GM19468 (cell line): ENCODE measurements at regions not wholly inside any gene's neighbourhood (a gene's known extent, or its start where the extent isn't known, plus 50 kb on each side); places are given as distances from the start of the nearest gene placed in this dataset.
"Not testable (repeated sequence)": the region's sequence is repeated elsewhere in the genome, so short reads cannot be mapped to it uniquely, and the experiment has no call there.

Experiments
- ATAC-seq: cut with Tn5 transposase; IDR thresholded peaks from one replicate; pipeline ENCODE4 v1.9.1; 2021; ENCODE audit warnings: mild to moderate bottlenecking, moderate library complexity, moderate number of reproducible peaks; ENCODE audit not compliant: unreplicated experiment; ENCODE audit errors: extremely low read depth

DNA sequence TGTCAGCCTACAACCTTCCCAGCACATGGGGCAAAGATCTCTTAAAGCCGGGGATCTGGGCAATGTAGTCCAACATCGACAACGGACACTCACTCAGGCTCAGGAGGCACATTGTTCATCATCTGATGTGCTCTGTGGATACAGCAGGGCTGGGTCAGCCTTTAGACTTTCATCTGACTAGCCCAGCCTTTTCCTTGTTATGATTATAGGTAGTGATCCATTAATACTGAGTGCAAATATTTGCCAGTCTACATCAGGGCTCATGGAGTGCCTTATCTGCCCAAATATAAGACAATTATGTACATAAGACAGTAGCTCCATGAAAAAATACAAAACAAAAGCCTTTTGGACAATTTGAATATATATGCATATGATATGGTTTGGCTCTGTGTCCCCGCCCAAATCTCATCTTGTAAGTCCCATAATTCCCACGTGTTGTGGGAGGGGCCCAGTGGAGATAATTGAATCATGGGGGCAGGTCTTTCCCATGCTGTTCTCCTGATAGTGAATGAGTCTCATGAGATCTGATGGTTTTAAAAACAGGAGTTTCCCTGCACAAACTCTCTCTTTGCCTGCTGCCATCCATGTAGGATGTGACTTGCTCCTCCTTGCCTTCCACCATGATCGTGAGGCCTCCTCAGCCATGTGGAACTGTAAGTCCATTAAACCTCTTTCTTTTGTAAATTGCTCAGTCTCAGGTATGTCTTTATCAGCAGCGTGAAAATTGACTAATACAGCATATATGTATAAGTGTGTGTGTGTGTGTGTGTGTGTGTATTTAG is 248.5 kb upstream of the FOXN3 start:
- ATAC-seq, result not testable (repeated sequence)

DNA sequence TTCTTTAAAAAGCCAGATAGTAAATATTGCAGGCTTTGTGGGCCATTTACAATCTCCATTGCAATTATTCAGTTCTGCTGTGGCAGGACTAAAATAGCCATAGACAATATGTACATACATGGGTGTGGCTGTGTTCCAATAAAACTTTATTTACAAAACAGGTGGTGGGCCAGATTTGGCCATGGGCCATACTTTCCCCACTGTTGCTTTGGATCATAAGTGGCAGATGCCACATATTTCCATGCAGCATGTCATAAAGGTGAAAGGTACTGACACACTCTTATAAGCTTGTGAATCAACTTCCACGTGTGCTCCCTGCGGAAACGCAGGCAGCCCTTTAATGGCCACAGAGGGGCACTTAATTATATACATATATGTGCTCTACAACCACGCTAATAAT is 244.4 kb upstream of the FOXN3 start:
- ATAC-seq, result no peak

- not testable (repeated sequence) for ATAC-seq
Measured at GRCh38 chr14:89660625-89661233, 243.7 kb upstream of the FOXN3 start.

- ATAC-seq, result no peak
Measured at GRCh38 chr14:89660166-89660565, 243.1 kb upstream of the FOXN3 start.

DNA sequence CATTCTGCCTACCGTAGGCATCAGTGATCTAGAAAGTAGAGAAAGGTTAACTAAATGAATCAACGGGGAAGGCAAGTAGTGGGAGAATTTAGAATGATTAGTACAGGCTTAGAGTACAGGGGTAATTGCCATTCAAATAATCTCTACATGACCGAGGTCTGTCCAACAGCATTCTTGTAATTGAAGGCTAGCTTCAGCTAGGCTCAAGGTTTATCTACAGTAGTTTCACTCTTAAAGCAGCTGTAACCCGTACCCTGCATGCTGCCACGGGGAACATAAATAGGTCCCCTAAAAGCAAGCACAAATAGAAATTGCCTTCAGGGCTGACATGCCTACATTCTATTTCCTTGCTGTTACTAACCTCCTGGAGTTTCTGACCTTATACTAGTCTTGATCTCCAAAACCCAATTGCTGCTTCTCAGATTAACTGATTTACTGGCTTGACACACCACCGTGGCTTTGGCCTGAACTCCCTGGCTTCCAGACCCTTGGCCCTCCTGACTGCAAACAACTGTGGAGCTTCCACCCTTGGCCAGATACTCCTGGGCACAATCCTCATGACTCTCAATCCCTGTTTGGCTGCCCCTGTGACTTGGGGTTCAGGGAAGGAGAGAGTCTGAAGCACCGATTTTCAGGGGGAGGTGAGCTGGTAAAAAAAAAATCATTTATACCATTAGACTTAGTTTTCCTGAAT is 242.1 kb upstream of the FOXN3 start:
- ATAC-seq, result no peak

DNA sequence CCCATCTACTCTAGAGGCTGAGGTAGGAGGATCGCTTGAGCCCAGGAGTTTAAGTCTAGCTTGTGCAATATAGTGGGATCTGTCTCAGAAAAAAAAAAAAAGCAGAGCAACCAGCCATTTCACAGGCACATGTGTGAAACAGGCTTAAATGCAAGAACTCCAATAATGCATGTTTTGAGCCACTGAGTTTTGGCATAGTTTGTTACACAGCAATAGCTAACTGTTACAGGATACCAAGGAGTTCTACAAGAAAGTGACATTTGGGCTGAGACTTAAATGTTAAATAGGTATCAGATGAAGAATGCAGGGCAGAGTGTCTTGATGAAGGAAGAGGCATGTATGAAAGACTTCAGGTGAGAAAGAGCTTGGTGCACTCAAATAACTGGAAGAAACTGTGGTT is 240.0 kb upstream of the FOXN3 start:
- no peak for ATAC-seq

DNA sequence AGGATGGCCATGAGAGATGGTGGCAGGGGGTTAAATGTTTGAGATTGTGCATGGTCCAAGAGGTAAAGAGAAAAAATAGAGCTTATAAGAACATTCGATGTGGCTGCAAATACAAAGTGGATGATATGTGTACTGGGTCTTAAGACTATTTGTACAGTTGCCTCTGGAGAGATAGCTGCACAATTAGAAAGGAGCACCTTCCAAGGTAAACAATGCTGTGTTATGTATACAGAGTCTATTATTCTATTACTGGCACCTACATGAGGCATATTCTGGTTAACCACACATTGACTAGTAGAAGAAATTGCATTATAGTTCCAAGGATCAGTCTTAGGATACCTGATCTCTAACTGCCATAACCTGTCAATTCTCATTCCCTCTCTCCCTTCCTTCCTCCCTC is 238.0 kb upstream of the FOXN3 start:
- ATAC-seq, result no peak

DNA sequence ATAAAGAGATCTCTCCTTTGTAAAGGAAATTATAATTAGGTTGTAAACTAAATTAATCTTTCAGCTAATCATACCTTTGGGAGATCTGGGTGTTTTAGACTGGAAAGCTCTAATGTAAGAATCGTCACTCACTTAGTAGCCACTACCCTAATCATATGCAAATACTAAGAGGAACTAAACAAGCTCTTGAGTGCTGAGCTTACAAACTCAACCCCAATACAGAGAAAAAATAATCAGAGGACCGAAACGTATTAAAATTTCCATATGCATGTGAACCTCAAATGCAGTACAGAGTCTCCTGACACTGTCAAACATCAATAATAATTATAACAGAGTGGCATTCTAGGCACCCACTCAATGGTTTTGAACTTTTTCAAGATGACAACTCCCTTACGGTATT is 235.3 kb upstream of the FOXN3 start:
- ATAC-seq, result no peak

GRCh38 chr14:89651805-89652204 is 234.8 kb upstream of the FOXN3 start:
- no peak for ATAC-seq

DNA sequence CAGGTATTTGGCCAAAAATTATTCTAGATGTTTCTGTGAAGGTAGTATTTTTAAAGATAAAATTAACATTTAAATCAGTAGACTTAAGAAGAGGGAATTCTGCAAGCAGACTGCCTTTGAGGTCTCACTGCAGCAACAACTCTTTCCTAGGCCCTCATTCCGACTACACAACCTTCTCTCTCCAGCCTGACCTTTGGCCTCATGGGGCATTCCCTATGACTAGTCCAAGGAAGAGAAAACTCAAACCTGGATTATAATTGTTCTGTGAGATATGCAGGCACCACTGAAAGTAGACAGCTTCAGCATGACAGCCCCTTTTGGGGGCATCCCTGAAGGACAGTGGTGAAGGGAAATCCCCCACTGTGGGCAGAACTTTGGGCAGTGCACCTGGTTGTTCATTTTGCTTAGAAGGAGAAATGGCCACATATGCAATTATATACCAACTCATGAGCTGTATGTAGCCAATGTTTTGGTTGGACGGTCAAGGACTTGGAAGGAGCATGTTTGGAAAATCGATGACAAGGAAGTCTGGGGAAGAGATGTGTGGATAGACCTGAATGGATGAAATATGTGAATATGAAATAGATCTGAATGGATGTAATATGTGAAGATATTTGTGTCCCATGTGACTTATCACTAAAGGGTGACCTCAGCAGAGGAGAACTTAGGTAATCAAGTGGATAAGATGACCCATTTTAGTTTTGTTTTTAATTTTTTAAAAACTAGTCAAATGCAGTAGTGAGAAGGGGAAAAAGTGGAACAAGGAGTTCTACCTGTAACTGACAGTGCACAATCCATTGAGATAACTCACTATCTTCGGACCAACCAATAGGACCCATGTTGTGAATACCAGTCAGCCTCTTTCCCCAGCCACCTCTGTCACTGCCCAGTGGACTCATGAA is 233.3 kb upstream of the FOXN3 start:
- ATAC-seq, result no peak

GRCh38 chr14:89649451-89650075 is 232.5 kb upstream of the FOXN3 start:
- no peak for ATAC-seq

DNA sequence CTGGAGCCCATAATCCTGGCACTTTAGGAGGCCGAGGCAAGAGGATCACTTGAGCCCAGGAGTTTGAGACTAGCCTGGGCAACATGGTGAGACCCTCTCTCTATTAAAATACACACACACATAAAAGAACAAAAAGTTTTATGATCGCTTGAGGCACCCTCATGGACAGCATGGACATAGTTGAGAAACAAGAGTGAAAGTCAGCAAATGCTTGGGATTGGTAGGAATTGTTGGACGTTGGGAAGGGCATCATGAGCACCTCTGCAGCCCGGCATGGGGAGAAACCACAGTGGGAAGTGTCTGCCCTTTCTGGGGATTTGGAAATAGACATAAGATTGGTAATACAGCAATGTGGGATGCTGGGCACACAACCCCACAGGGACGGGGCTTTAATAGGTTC is 231.9 kb upstream of the FOXN3 start:
- ATAC-seq, result no peak

DNA sequence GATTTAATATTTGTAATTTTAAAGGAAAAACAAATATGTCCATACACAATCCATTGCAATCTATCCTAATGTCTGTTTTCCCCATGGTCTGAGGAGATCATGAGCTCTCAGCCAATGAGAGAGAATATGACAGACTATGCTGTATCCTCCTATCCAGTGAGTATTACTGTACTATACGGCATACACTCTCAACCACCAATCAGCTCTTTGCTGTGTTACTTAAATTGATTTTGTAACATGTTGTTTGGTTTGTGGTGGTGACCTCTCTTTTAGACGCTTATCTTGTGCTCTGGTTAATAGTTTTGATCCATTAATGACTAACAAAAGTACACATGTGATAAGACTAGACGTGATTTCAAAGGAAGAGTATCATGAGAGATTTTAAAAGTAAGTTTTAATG is 231.5 kb upstream of the FOXN3 start:
- no peak for ATAC-seq

DNA sequence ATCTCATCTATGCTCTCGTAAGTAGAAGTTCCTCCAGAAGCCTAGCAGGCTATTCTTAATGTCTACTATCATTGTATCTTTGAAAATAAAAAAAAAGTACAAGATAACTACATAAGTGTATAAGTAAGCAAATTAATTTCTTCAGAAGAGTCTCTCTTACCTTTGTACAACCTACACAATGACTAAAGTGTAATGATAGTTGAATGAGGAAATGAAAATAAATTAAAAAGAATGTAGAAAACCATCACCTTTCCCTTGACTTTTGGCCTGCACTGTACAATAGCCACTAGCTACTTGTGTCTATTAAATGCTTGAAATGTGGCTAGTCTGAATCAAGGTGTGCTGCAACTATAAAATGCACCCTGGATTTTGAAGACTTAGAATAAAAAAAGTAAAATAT is 229.9 kb upstream of the FOXN3 start:
- ATAC-seq, result no peak

- no peak for ATAC-seq
Measured at GRCh38 chr14:89644641-89645040, 227.6 kb upstream of the FOXN3 start.

DNA sequence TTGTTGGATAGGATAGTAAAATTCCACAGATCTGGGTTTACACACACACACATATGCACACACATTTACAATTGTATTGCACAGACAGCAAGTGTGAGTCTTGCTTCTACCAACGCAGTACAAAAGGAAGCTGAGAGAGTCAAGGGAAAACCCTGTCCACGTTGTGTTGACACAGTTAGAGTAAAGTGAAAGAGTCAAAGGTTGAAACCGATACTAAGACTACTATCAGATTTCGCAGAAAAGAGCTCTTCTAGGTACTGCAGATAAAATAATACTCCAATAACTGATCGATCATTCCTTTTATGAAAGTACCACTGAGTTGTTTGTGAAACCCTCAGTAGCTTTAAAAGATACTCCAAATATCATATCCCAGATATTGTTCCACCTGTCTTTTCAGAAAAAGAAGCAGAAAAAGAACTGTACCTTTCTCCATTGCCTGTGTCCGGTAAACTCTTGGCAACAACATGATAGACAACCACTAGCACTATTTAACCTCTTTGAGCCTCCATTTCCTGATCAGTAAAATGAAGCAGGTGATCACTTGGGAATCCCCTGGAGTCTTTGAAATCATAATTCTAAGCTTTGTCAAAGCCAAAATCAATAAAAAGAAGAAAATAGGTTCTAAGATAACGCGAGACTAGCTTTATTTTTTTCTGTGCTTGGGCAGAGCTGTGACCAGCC is 224.6 kb upstream of the FOXN3 start:
- peak; percentile 84 for ATAC-seq

- ATAC-seq, result no peak
Measured at GRCh38 chr14:89640141-89640540, 223.1 kb upstream of the FOXN3 start.

- ATAC-seq, result no peak
Measured at GRCh38 chr14:89639687-89640086, 222.7 kb upstream of the FOXN3 start.

DNA sequence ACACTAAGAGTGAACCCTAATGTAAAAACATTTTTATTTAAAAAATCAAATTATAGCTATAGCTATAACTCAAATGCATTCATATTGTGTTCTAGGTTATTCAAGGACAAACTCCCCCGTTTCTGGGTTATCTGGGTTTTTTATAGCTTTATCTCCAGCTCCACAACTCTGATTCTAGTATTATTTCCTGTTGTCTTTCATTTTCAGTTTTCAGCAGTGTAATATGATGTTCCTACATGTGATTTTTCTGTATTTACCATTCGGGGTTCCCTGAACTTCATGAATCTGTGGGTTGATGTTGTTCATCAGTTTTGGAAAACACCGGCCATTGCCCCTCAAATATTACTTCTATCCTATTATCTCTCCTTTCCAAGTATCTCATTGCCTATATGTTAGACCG is 221.9 kb upstream of the FOXN3 start:
- no peak for ATAC-seq
